ENCODE measurements at regions not wholly inside any gene's neighbourhood (a gene's known extent, or its start where the extent isn't known, plus 50 kb on each side); places are given as distances from the start of the nearest gene placed in this dataset.

GRCh38 chr12:118527310-118527709, 151.0 kb downstream of the SUDS3 start:
- TF ChIP-seq POLR2AphosphoS5 (IDR thresholded peaks at IDR 0.05) (no peak), POLR2A (IDR thresholded peaks at IDR 0.05) (no peak), CTCF (IDR thresholded peaks at IDR 0.05) (no peak), EP300 (IDR thresholded peaks at IDR 0.05) (no peak)
